ENCODE measurements at regions not wholly inside any gene's neighbourhood (a gene's known extent, or its start where the extent isn't known, plus 50 kb on each side); places are given as distances from the start of the nearest gene placed in this dataset.

DNA sequence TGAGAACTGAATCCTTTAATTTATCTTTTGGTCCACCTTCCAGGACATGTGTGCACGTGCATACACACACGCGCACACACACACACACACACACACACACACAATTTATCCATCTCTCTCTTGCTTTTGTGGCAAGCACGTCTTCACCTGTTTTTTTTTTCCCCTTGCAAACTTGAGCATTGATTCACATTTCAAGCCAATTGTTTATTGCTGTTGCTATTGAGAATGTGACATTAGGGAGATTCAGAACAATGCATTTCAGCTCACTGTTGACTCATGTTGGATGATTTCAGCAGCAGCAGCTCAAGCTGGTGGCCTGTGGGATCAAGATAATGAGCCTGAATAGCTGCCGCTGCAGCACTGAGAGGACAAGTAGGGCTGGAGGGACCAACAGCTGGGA is 128.9 kb downstream of the SNAPC1 start:
- TF ChIP-seq CEBPB (IDR thresholded peaks at IDR 0.05; ENCODE audit: low read depth, low read length) (no peak), RCOR1 (IDR thresholded peaks at IDR 0.05; ENCODE audit: insufficient replicate concordance, low read length) (no peak), POLR2A (IDR thresholded peaks at IDR 0.05; ENCODE audit: low read depth, low read length) (no peak), MAZ (IDR thresholded peaks at IDR 0.05; ENCODE audit: borderline replicate concordance, low read depth, low read length) (no peak), MXI1 (IDR thresholded peaks at IDR 0.05; ENCODE audit: borderline replicate concordance, low read depth, low read length) (no peak), BHLHE40 (IDR thresholded peaks at IDR 0.05; ENCODE audit: low read depth, low read length) (no peak), FOS (IDR thresholded peaks at IDR 0.05; ENCODE audit: low read depth, low read length) (no peak), RFX5 (IDR thresholded peaks at IDR 0.05; ENCODE audit: low read depth, low read length) (no peak), RAD21 (IDR thresholded peaks at IDR 0.05; ENCODE audit: low read length) (no peak)
- TF ChIP-seq, protein P1, sequence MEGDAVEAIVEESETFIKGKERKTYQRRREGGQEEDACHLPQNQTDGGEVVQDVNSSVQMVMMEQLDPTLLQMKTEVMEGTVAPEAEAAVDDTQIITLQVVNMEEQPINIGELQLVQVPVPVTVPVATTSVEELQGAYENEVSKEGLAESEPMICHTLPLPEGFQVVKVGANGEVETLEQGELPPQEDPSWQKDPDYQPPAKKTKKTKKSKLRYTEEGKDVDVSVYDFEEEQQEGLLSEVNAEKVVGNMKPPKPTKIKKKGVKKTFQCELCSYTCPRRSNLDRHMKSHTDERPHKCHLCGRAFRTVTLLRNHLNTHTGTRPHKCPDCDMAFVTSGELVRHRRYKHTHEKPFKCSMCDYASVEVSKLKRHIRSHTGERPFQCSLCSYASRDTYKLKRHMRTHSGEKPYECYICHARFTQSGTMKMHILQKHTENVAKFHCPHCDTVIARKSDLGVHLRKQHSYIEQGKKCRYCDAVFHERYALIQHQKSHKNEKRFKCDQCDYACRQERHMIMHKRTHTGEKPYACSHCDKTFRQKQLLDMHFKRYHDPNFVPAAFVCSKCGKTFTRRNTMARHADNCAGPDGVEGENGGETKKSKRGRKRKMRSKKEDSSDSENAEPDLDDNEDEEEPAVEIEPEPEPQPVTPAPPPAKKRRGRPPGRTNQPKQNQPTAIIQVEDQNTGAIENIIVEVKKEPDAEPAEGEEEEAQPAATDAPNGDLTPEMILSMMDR (conservative IDR thresholded peaks at IDR 0.05; ENCODE audit: low read depth, low read length) = no peak
- TF ChIP-seq, protein P2, sequence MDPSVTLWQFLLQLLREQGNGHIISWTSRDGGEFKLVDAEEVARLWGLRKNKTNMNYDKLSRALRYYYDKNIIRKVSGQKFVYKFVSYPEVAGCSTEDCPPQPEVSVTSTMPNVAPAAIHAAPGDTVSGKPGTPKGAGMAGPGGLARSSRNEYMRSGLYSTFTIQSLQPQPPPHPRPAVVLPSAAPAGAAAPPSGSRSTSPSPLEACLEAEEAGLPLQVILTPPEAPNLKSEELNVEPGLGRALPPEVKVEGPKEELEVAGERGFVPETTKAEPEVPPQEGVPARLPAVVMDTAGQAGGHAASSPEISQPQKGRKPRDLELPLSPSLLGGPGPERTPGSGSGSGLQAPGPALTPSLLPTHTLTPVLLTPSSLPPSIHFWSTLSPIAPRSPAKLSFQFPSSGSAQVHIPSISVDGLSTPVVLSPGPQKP (IDR thresholded peaks at IDR 0.05; ENCODE audit: borderline replicate concordance, low read depth, low read length) = no peak

All from IMR-90 (cell line).